ENCODE measurements at regions not wholly inside any gene's neighbourhood (a gene's known extent, or its start where the extent isn't known, plus 50 kb on each side); places are given as distances from the start of the nearest gene placed in this dataset.

- TF ChIP-seq CTCF (IDR thresholded peaks at IDR 0.05; ENCODE audit: low read depth, low read length, missing input control) (no peak), MAX (IDR thresholded peaks at IDR 0.05) (no peak), ZBTB33 (IDR thresholded peaks at IDR 0.05) (no peak), REST (IDR thresholded peaks at IDR 0.05) (no peak), RAD21 (IDR thresholded peaks at IDR 0.05) (no peak), SP1 (IDR thresholded peaks at IDR 0.05) (no peak), ATF3 (IDR thresholded peaks at IDR 0.05) (no peak), YY1 (IDR thresholded peaks at IDR 0.05) (no peak)
Observed at GRCh38 chr5:123929055-123929474, 417.1 kb downstream of the CSNK1G3 start.
